Calu3 (cell line): ENCODE measurements at regions not wholly inside any gene's neighbourhood (a gene's known extent, or its start where the extent isn't known, plus 50 kb on each side); places are given as distances from the start of the nearest gene placed in this dataset.
"Not testable (repeated sequence)": the region's sequence is repeated elsewhere in the genome, so short reads cannot be mapped to it uniquely, and the experiment has no call there.

ENCODE experiments used
- BruUV-seq: library from RNA; stranded (reverse); fragments of 400-500 nt; replicated peaks from 2 replicates; lab custom pipeline; 2021; lab: Mats Ljungman, UMichigan
- CTCF ChIA-PET: fragments of 300-600 bp; sonication (Branson Sonifier 250); formaldehyde crosslinking; loops from one replicate; lab custom pipeline; 2022; ENCODE audit warnings: antibody characterized with exemption; lab: Charles Lee
- DNase-seq: peaks from one replicate; pipeline ENCODE4 v3.0.0; 2022
- H3K27ac Mint-ChIP-seq: one replicate; pipeline ENCODE4 v1.8.0; 2022; ENCODE audit warnings: mixed read lengths; ENCODE audit not compliant: unreplicated experiment
- H3K27me3 Mint-ChIP-seq: one replicate; pipeline ENCODE4 v1.8.0; 2022; ENCODE audit warnings: mixed read lengths; ENCODE audit not compliant: unreplicated experiment
- H3K36me3 Mint-ChIP-seq: one replicate; pipeline ENCODE4 v1.8.0; 2022; ENCODE audit warnings: mild to moderate bottlenecking, moderate library complexity, mixed read lengths; ENCODE audit not compliant: insufficient read depth, unreplicated experiment
- H3K4me1 Mint-ChIP-seq: one replicate; pipeline ENCODE4 v1.8.0; 2022; ENCODE audit warnings: mild to moderate bottlenecking, low read depth, mixed read lengths; ENCODE audit not compliant: unreplicated experiment
- H3K4me3 Mint-ChIP-seq: one replicate; pipeline ENCODE4 v1.8.0; 2022; ENCODE audit warnings: mild to moderate bottlenecking, low read depth, moderate library complexity, mixed read lengths; ENCODE audit not compliant: unreplicated experiment
- H3K9me3 Mint-ChIP-seq: one replicate; pipeline ENCODE4 v1.8.0; 2022; ENCODE audit warnings: low read depth, mixed read lengths; ENCODE audit not compliant: unreplicated experiment
- intact Hi-C: fragments of 100-400 bp; cut with micrococcal nuclease; formaldehyde crosslinking; loops from one replicate; pipeline ENCODE4 v1.10.0; 2022; ENCODE audit not compliant: unreplicated experiment
- microRNA-seq: library from miRNA; unstranded; fragments of <30 nt; microRNA quantifications from one replicate; pipeline ENCODE4 v1.2.0, GENCODE V29; 2022
- TF ChIP-seq, protein P1 (sequence below): fragments of 200-600 bp; IDR thresholded peaks from one replicate; pipeline ENCODE4 v1.8.0; 2022; ENCODE audit warnings: antibody characterized with exemption; ENCODE audit not compliant: unreplicated experiment

GRCh38 chr6:71822625-71823024 lies 63.7 kb upstream of the RIMS1 start:
- intact Hi-C loops, result no loop called here

DNA sequence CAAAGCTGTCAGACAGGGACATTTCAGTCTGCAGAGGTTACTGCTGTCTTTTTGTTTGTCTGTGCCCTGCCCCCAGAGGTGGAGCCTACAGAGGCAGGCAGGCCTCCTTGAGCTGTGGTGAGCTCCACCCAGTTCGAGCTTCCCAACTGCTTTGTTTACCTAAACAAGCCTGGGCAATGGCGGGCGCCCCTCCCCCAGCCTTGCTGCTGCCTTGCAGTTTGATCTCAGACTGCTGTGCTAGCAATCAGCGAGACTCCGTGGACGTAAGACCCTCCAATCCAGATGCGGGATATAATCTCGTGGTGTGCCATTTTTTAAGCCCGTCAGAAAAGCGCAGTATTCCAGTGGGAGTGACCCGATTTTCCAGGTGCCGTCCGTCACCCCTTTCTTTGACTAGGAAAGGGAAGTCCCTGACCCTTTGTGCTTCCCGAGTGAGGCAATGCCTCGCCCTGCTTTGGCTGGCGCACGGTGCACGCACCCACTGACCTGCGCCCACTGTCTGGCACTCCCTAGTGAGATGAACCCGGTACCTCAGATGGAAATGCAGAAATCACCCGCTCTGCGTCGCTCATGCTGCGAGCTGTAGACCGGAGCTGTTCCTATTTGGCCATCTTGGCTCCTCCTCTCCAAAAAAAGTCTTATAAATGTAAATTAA lies 54.1 kb upstream of the RIMS1 start:
- H3K4me1 Mint-ChIP-seq, CTCF ChIA-PET, H3K9me3 Mint-ChIP-seq, H3K4me3 Mint-ChIP-seq, H3K27me3 Mint-ChIP-seq, BruUV-seq, intact Hi-C loops, H3K36me3 Mint-ChIP-seq, DNase-seq, H3K27ac Mint-ChIP-seq: not testable (repeated sequence)

More at GRCh38 chr6:71822625-71823024, 63.7 kb upstream of the RIMS1 start:
- Mint-ChIP-seq H3K27ac (no peak overlapping the region), H3K27me3 (no peaks in the 10 kb centered on the region), H3K4me3 (no peak overlapping the region), H3K4me1 (no peaks in the 10 kb centered on the region), H3K36me3 (no peaks in the 10 kb centered on the region), H3K9me3 (peaks cover 6% of the 10 kb centered on the region)
- TF ChIP-seq, protein P1, sequence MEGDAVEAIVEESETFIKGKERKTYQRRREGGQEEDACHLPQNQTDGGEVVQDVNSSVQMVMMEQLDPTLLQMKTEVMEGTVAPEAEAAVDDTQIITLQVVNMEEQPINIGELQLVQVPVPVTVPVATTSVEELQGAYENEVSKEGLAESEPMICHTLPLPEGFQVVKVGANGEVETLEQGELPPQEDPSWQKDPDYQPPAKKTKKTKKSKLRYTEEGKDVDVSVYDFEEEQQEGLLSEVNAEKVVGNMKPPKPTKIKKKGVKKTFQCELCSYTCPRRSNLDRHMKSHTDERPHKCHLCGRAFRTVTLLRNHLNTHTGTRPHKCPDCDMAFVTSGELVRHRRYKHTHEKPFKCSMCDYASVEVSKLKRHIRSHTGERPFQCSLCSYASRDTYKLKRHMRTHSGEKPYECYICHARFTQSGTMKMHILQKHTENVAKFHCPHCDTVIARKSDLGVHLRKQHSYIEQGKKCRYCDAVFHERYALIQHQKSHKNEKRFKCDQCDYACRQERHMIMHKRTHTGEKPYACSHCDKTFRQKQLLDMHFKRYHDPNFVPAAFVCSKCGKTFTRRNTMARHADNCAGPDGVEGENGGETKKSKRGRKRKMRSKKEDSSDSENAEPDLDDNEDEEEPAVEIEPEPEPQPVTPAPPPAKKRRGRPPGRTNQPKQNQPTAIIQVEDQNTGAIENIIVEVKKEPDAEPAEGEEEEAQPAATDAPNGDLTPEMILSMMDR, result no peak
- DNase-seq, result no peak
- BruUV-seq, result no TSS peak
- CTCF ChIA-PET, result no interaction called here

Small RNA genes in the stretch of these regions (microRNA-seq; reads per million reads assigned to microRNA genes)
- gene MIR30A (56,476 reads per million, percentile 99 among the genes with 10 or more reads in this experiment), gene MIR30C2 (325 reads per million, percentile 75 among the genes with 10 or more reads in this experiment)
